Mesenchymal stem cell (in vitro differentiated cells and primary cell): ENCODE measurements at regions not wholly inside any gene's neighbourhood (a gene's known extent, or its start where the extent isn't known, plus 50 kb on each side); places are given as distances from the start of the nearest gene placed in this dataset.

Source experiments
- DNase-seq: peaks from one replicate; pipeline ENCODE4 v3.0.0-alpha.2; 2013
- H2AFZ ChIP-seq: one replicate; pipeline ENCODE4 v1.6.1; 2013; ENCODE audit warnings: low read depth, mild to moderate bottlenecking, control low read depth, inconsistent platforms, low read length, moderate library complexity
- H2AK5ac ChIP-seq: 2 replicates; pipeline ENCODE4 v1.6.1; 2013; ENCODE audit warnings: low read length, moderate library complexity, mild to moderate bottlenecking, inconsistent platforms; ENCODE audit not compliant: severe bottlenecking
- H2BK120ac ChIP-seq: one replicate; pipeline ENCODE4 v1.6.1; 2013; ENCODE audit warnings: low read depth, mild to moderate bottlenecking, inconsistent platforms, low read length, moderate library complexity
- H2BK12ac ChIP-seq, 2 experiments: one replicate each; pipeline ENCODE4 v1.6.1; 2013; ENCODE audit warnings: inconsistent platforms in 2 of 2, low read length in 2 of 2, mild to moderate bottlenecking in 2 of 2, moderate library complexity in 2 of 2, control low read depth in 1 of 2
- H2BK15ac ChIP-seq: one replicate; pipeline ENCODE4 v1.6.1; 2013; ENCODE audit warnings: mild to moderate bottlenecking, low read depth, inconsistent platforms; ENCODE audit not compliant: poor library complexity, severe bottlenecking
- H2BK5ac ChIP-seq: 2 replicates; pipeline ENCODE4 v1.6.1; 2013; ENCODE audit warnings: low read depth, mild to moderate bottlenecking, low read length, control low read depth, inconsistent platforms; ENCODE audit not compliant: poor library complexity, severe bottlenecking
- H3K14ac ChIP-seq, 2 experiments: one replicate each; pipeline ENCODE4 v1.6.1; 2013; ENCODE audit warnings: inconsistent platforms in 2 of 2, low read length in 2 of 2, control low read depth in 1 of 2, mild to moderate bottlenecking in 1 of 2, moderate library complexity in 1 of 2
- H3K18ac ChIP-seq, 2 experiments: one replicate each; pipeline ENCODE4 v1.6.1; 2013; ENCODE audit warnings: inconsistent platforms in 2 of 2, low read length in 2 of 2, control low read depth in 1 of 2, low read depth in 1 of 2, mild to moderate bottlenecking in 1 of 2
- H3K23ac ChIP-seq, 2 experiments: one replicate each; pipeline ENCODE4 v1.6.1; 2013; ENCODE audit warnings: inconsistent platforms in 2 of 2, low read length in 2 of 2, mild to moderate bottlenecking in 2 of 2, moderate library complexity in 2 of 2, control low read depth in 1 of 2
- H3K27ac ChIP-seq: 2 replicates; pipeline ENCODE4 v1.5.1; 2013; ENCODE audit warnings: mild to moderate bottlenecking, moderate library complexity, low read length, control low read depth, inconsistent platforms; ENCODE audit not compliant: poor library complexity, severe bottlenecking
- H3K27me3 ChIP-seq, 2 experiments: 2 replicates each; pipeline versions ENCODE4 v1.6.1 to v1.7.0; 2013; ENCODE audit warnings: low read length in 2 of 2, mild to moderate bottlenecking in 2 of 2, moderate library complexity in 2 of 2, control low read depth in 1 of 2, inconsistent platforms in 1 of 2; ENCODE audit not compliant: control insufficient read depth in 1 of 2, insufficient read depth in 1 of 2
- H3K36me3 ChIP-seq, 2 experiments: 2 replicates each; pipeline versions ENCODE4 v1.6.1 to v1.7.0; 2013; ENCODE audit warnings: low read length in 2 of 2, control low read depth in 1 of 2, inconsistent platforms in 1 of 2, low read depth in 1 of 2, mild to moderate bottlenecking in 1 of 2; ENCODE audit not compliant: insufficient read depth in 2 of 2, control insufficient read depth in 1 of 2
- H3K4ac ChIP-seq, 2 experiments: one replicate each; pipeline ENCODE4 v1.6.1; 2013; ENCODE audit warnings: inconsistent platforms in 2 of 2, low read length in 2 of 2, mild to moderate bottlenecking in 2 of 2, moderate library complexity in 2 of 2, control low read depth in 1 of 2, low read depth in 1 of 2
- H3K4me1 ChIP-seq: 2 replicates; pipeline ENCODE4 v1.6.1; 2013; ENCODE audit warnings: low read depth, low read length, control low read depth; ENCODE audit not compliant: control insufficient read depth, insufficient read depth
- H3K4me2 ChIP-seq: 2 replicates; pipeline ENCODE4 v1.6.1; 2013; ENCODE audit warnings: low read length, mild to moderate bottlenecking, inconsistent platforms; ENCODE audit not compliant: poor library complexity, severe bottlenecking
- H3K4me3 ChIP-seq, 2 experiments: 2 replicates each; pipeline versions ENCODE4 v1.5.1 to v1.7.0; 2013; ENCODE audit warnings: low read length in 2 of 2, mild to moderate bottlenecking in 2 of 2, control low read depth in 1 of 2, low read depth in 1 of 2; ENCODE audit not compliant: insufficient read depth in 1 of 2
- H3K79me1 ChIP-seq: replicated peaks from 2 replicates; pipeline ENCODE4 v1.6.1; 2013; ENCODE audit warnings: mild to moderate bottlenecking, control low read depth, low read length, inconsistent platforms; ENCODE audit not compliant: poor library complexity, severe bottlenecking
- H3K9ac ChIP-seq: 2 replicates; pipeline ENCODE4 v1.7.0; 2013; ENCODE audit warnings: mild to moderate bottlenecking, low read length, moderate library complexity
- H3K9me3 ChIP-seq: 2 replicates; pipeline ENCODE4 v1.7.0; 2013; ENCODE audit warnings: mild to moderate bottlenecking, low read length; ENCODE audit not compliant: control insufficient read depth
- H4K8ac ChIP-seq: one replicate; pipeline ENCODE4 v1.6.1; 2013; ENCODE audit warnings: inconsistent platforms, mild to moderate bottlenecking, low read length, moderate library complexity
- H4K91ac ChIP-seq: one replicate; pipeline ENCODE4 v1.6.1; 2013; ENCODE audit warnings: mild to moderate bottlenecking, low read length, inconsistent platforms
- WGBS: methylation state at CpG from one replicate; pipeline ENCODE4 v1.1.7; 2013; ENCODE audit warnings: mixed read lengths; 5-methylcytosine and 5-hydroxymethylcytosine counted together

DNA sequence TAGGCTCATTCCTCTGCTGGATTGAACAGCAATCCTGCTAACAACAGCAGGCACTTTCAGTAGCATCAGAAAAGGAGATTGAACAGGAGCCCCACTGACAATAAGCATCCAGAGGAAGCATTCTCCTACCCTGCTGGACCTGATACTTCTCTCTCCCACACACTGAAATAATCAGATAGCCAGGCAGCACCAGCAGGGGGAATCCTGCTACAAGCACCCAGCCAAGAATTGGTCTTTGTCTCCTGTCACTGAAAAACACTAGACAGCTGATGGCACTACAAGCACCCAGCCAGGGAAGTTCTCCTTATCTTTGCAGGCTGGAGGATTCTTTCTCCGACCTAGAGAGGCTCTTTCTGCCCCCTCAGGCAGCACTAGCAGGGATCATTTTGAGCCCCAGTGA is 444.3 kb upstream of the GRIA3 start:
- Histone ChIP-seq H3K9ac (no peak overlapping the region), H4K8ac (no peak overlapping the region), H2BK12ac (no peak overlapping the region), H3K27ac (no peak overlapping the region), H3K27me3 (no peaks in the 10 kb centered on the region), H3K9me3 (peaks cover 7% of the 10 kb centered on the region), H2BK5ac (no peak overlapping the region), H3K4me1 (no peaks in the 10 kb centered on the region), H3K79me1 (no peaks in the 10 kb centered on the region), H4K91ac (no peak overlapping the region), H2AK5ac (no peak overlapping the region), H3K4me2 (no peak overlapping the region), H3K4me3 (no peak overlapping the region), H2BK15ac (no peak overlapping the region), H3K4ac (no peak overlapping the region), H3K36me3 (no peaks in the 10 kb centered on the region), H3K23ac (no peak overlapping the region), H3K18ac (no peak overlapping the region), H2AFZ (no peak overlapping the region), H3K14ac (no peak overlapping the region), H2BK120ac (no peak overlapping the region)
- WGBS, result 29% methylated on average over 1 of the region's 1 CpG
- DNase-seq, result no peak

GRCh38 chrX:122770581-122770980 is 413.5 kb upstream of the GRIA3 start:
- Histone ChIP-seq H3K9ac (no peak overlapping the region), H4K8ac (no peak overlapping the region), H3K79me1 (no peaks in the 10 kb centered on the region), H3K4ac (no peak overlapping the region), H4K91ac (no peak overlapping the region), H3K27me3 (no peaks in the 10 kb centered on the region), H2BK15ac (no peak overlapping the region), H3K36me3 (no peaks in the 10 kb centered on the region), H3K9me3 (peaks cover 27% of the 10 kb centered on the region), H3K27ac (no peak overlapping the region), H3K4me3 (no peak overlapping the region), H2AFZ (no peak overlapping the region), H3K14ac (no peak overlapping the region), H3K4me2 (no peak overlapping the region), H2AK5ac (no peak overlapping the region), H3K23ac (no peak overlapping the region), H2BK5ac (no peak overlapping the region), H2BK120ac (no peak overlapping the region), H2BK12ac (no peak overlapping the region), H3K4me1 (no peaks in the 10 kb centered on the region), H3K18ac (no peak overlapping the region)
- no peak for DNase-seq
- 72% methylated on average over 2 of the region's 3 CpGs for WGBS

DNA sequence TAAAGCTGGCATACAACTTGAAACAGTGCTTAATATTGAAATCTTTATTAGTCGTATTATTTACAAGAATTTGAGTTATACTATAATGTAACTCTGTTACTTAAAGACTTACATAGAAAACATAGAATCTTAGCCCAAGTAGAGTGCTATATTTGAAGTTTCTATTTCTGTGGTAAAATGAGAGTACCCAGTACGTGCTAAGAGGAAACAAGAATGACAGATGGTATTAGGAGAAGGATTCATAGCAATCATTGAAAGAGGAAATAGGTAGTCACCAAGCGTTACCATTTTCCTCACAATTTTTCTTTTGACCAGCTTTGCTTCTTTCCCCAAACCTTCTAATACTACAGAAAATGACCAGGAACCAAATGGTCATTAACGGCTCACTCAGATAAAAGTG is 412.1 kb upstream of the GRIA3 start:
- no peak overlapping the region for H3K27ac ChIP-seq
- WGBS, result 63% methylated on average over 3 of the region's 4 CpGs
- H3K4me2 ChIP-seq, result no peak overlapping the region
- no peak overlapping the region for H2BK120ac ChIP-seq
- no peaks in the 10 kb centered on the region for H3K27me3 ChIP-seq
- no peak overlapping the region for H2BK15ac ChIP-seq
- H3K9ac ChIP-seq, result no peak overlapping the region
- no peak overlapping the region for H3K23ac ChIP-seq
- peaks cover 25% of the 10 kb centered on the region for H3K9me3 ChIP-seq
- no peak overlapping the region for H3K14ac ChIP-seq
- no peak overlapping the region for H2AFZ ChIP-seq
- no peaks in the 10 kb centered on the region for H3K36me3 ChIP-seq
- no peak overlapping the region for H2AK5ac ChIP-seq
- H3K4ac ChIP-seq, result no peak overlapping the region
- no peak overlapping the region for H4K91ac ChIP-seq
- H3K18ac ChIP-seq, result no peak overlapping the region
- no peaks in the 10 kb centered on the region for H3K4me1 ChIP-seq
- no peak overlapping the region for H3K4me3 ChIP-seq
- H4K8ac ChIP-seq, result no peak overlapping the region
- no peak for DNase-seq
- no peaks in the 10 kb centered on the region for H3K79me1 ChIP-seq
- no peak overlapping the region for H2BK12ac ChIP-seq
- no peak overlapping the region for H2BK5ac ChIP-seq

GRCh38 chrX:122777766-122778165 is 406.3 kb upstream of the GRIA3 start:
- WGBS, result 69% methylated on average over 2 of the region's 3 CpGs

More at GRCh38 chrX:122777766-122778165, 406.3 kb upstream of the GRIA3 start:
- no peak overlapping the region for H3K14ac ChIP-seq
- no peak overlapping the region for H3K23ac ChIP-seq
- H3K9me3 ChIP-seq, result peaks cover 12% of the 10 kb centered on the region
- H2BK5ac ChIP-seq, result no peak overlapping the region
- no peak overlapping the region for H3K4me3 ChIP-seq
- no peak overlapping the region for H3K27ac ChIP-seq
- H4K91ac ChIP-seq, result no peak overlapping the region
- H3K27me3 ChIP-seq, result no peaks in the 10 kb centered on the region
- no peaks in the 10 kb centered on the region for H3K36me3 ChIP-seq
- no peak overlapping the region for H3K4ac ChIP-seq
- DNase-seq, result no peak
- H4K8ac ChIP-seq, result no peak overlapping the region
- H2BK120ac ChIP-seq, result no peak overlapping the region
- no peak overlapping the region for H2BK15ac ChIP-seq
- no peaks in the 10 kb centered on the region for H3K4me1 ChIP-seq
- no peak overlapping the region for H2BK12ac ChIP-seq
- no peak overlapping the region for H2AFZ ChIP-seq
- H3K4me2 ChIP-seq, result no peak overlapping the region
- no peaks in the 10 kb centered on the region for H3K79me1 ChIP-seq
- H3K18ac ChIP-seq, result no peak overlapping the region
- H3K9ac ChIP-seq, result no peak overlapping the region
- no peak overlapping the region for H2AK5ac ChIP-seq
